Spleen (tissue), 11 donors: ENCODE measurements at regions not wholly inside any gene's neighbourhood (a gene's known extent, or its start where the extent isn't known, plus 50 kb on each side); places are given as distances from the start of the nearest gene placed in this dataset.

ENCODE experiments used
- DNase-seq: peaks from one replicate; pipeline ENCODE4 v3.0.0-alpha.2; 2020
- H3K27ac ChIP-seq, 8 donors: fragments of 200-600 bp; sonication (generic) in 7 of 8; 1 replicate in 4 of 8; 2 replicates in 4 of 8; pipeline versions ENCODE4 v1.5.0 to v1.8.0; 2016 to 2021; ENCODE audit warnings: inconsistent platforms in 4 of 8, mild to moderate bottlenecking in 4 of 8, moderate library complexity in 1 of 8
- H3K27me3 ChIP-seq, 7 donors: fragments of 200-600 bp; sonication (generic) in 6 of 7; replicated peaks in 1 of 7; 1 replicate in 4 of 7; 2 replicates in 3 of 7; pipeline versions ENCODE4 v1.5.0 to v1.8.0; 2016 to 2021; ENCODE audit warnings: inconsistent platforms in 3 of 7, mild to moderate bottlenecking in 1 of 7
- H3K36me3 ChIP-seq, 6 donors: fragments of 200-600 bp; sonication (generic) in 5 of 6; 1 replicate in 4 of 6; 2 replicates in 2 of 6; pipeline versions ENCODE4 v1.5.0 to v1.8.0; 2016 to 2021; ENCODE audit warnings: inconsistent platforms in 2 of 6
- H3K4me1 ChIP-seq, 6 donors: fragments of 200-600 bp; sonication (generic) in 5 of 6; 1 replicate in 3 of 6; 2 replicates in 3 of 6; pipeline versions ENCODE4 v1.5.0 to v1.8.0; 2016 to 2021; ENCODE audit warnings: inconsistent platforms in 3 of 6
- H3K4me3 ChIP-seq, 8 donors: fragments of 200-600 bp; sonication (generic) in 7 of 8; 1 replicate in 4 of 8; 2 replicates in 4 of 8; pipeline versions ENCODE4 v1.5.0 to v1.8.0; 2016 to 2021; ENCODE audit warnings: inconsistent platforms in 4 of 8, mild to moderate bottlenecking in 4 of 8, moderate library complexity in 2 of 8
- H3K9me3 ChIP-seq, 8 donors: fragments of 200-600 bp; sonication (generic) in 7 of 8; 1 replicate in 4 of 8; 2 replicates in 4 of 8; pipeline versions ENCODE4 v1.5.0 to v1.8.0; 2016 to 2021; ENCODE audit warnings: inconsistent platforms in 4 of 8
- POLR2A ChIP-seq, 3 donors: fragments of 450-650 bp; IDR thresholded peaks; one replicate each; pipeline ENCODE4 v1.5.1; 2017; ENCODE audit warnings: antibody characterized with exemption in 3 of 3, mild to moderate bottlenecking in 1 of 3
- POLR2AphosphoS5 ChIP-seq, 3 donors: sonication (generic); formaldehyde crosslinking; IDR thresholded peaks; one replicate each; pipeline ENCODE4 v1.5.1; 2017; ENCODE audit warnings: antibody characterized with exemption in 3 of 3
- WGBS, 5 donors: extraction: QIAGEN DNeasy Blood & Tissue Kit in 3 of 5; methylation state at CpG; one replicate each; pipeline versions ENCODE4 v1.1.5 to v1.1.7; 2013 to 2018; 5-methylcytosine and 5-hydroxymethylcytosine counted together
- intact Hi-C: fragments of 100-400 bp; cut with DNase I; formaldehyde crosslinking; loops from one replicate; pipeline ENCODE4 v1.15.0; 2023; ENCODE audit warnings: low total_unique reads
- TF ChIP-seq, protein P1 (sequence below), 11 experiments: fragments of 200-600 bp in 7 of 11; fragments of 450-650 bp in 4 of 11; sonication (generic) in 4 of 11; IDR thresholded peaks in 8 of 11; conservative IDR thresholded peaks in 3 of 11; 1 replicate in 7 of 11; 2 replicates in 4 of 11; pipeline versions ENCODE4 v1.4.0 to v1.8.0; 2016 to 2021; ENCODE audit warnings: antibody characterized with exemption in 11 of 11, inconsistent platforms in 4 of 11, mild to moderate bottlenecking in 1 of 11
- donor health status: healthy with polysubstance abuse.
- donor health status: DM: no; HTN: no; CAD: no; lungs with moderate emphysema.
- donor health status: DM: no; HTN: no; CAD: no.
- donor health status: Bipolar disorder and iron deficiency.
- donor health status: healthy.
- donor health status: DM: no; HTN: no; CAD: no.
- donor health status: DM: yes; HTN: yes; CAD: no.

DNA sequence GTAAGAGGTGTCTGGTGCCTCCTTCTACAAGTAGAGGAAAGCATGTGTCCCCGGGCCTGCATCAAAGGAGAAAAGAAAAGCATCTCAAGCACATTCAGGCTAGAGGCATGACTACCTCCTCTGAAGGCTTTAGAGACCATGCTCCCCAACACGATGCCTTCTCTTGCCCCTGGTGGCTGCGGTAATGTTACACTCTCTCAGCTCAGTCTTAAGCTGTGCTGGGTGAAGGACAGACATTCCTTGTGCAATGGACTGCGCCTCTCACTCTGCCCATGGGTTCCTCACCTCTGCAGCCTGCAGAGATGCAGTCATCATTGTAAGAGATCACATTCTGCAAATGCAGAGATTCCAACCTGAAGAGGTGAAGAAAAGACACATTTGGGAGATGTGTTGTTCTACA lies 148.2 kb upstream of the HNRNPA3 start:
- Histone ChIP-seq H3K27ac (no peak overlapping the region), H3K4me3 (no peak overlapping the region), H3K9me3 (no peaks in the 10 kb centered on the region), H3K4me1 (no peaks in the 10 kb centered on the region), H3K36me3 (no peaks in the 10 kb centered on the region), H3K27me3 (no peaks in the 10 kb centered on the region)
- intact Hi-C loops: no loop called here
- 58 to 74% (median 71%) methylated on average over 4 of the region's 4 CpGs for WGBS, 5 donors
- no peak for DNase-seq
- TF ChIP-seq POLR2AphosphoS5 (IDR thresholded peaks at IDR 0.05): no peak
- TF ChIP-seq POLR2A (IDR thresholded peaks at IDR 0.05): no peak
- TF ChIP-seq, protein P1, sequence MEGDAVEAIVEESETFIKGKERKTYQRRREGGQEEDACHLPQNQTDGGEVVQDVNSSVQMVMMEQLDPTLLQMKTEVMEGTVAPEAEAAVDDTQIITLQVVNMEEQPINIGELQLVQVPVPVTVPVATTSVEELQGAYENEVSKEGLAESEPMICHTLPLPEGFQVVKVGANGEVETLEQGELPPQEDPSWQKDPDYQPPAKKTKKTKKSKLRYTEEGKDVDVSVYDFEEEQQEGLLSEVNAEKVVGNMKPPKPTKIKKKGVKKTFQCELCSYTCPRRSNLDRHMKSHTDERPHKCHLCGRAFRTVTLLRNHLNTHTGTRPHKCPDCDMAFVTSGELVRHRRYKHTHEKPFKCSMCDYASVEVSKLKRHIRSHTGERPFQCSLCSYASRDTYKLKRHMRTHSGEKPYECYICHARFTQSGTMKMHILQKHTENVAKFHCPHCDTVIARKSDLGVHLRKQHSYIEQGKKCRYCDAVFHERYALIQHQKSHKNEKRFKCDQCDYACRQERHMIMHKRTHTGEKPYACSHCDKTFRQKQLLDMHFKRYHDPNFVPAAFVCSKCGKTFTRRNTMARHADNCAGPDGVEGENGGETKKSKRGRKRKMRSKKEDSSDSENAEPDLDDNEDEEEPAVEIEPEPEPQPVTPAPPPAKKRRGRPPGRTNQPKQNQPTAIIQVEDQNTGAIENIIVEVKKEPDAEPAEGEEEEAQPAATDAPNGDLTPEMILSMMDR (IDR thresholded peaks at IDR 0.05 in 8 of 11, conservative IDR thresholded peaks at IDR 0.05 in 3 of 11): no peak

DNA sequence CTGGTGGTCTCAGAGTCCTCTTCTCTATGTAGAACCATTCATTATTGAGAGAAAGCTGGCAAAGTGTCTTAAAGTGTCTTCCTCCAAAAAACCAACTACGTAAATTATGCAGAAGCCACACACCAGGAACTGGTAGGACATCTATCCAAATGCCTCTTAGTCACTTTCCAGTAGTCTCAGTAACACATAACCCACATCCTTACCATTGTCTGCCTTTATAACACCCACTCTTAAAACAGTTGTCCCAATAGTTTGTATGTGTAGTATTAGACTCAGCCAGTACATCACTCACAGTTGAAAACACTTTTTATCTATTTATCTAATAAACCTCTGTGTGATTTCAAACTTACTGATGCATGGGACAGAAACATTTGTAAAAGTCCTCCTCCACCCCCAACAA lies 143.6 kb upstream of the HNRNPA3 start:
- H3K4me3 ChIP-seq: no peak overlapping the region
- TF ChIP-seq POLR2A (IDR thresholded peaks at IDR 0.05) (no peak), POLR2AphosphoS5 (IDR thresholded peaks at IDR 0.05) (no peak)
- TF ChIP-seq, protein P1 (IDR thresholded peaks at IDR 0.05 in 8 of 11, conservative IDR thresholded peaks at IDR 0.05 in 3 of 11): no peak
- WGBS, 5 donors: 83 to 100% (median 96%) methylated on average over 1 of the region's 1 CpG

GRCh38 chr2:177072090-177072489 lies 140.5 kb upstream of the HNRNPA3 start:
- Histone ChIP-seq H3K9me3 (no peaks in the 10 kb centered on the region), H3K27ac (no peak overlapping the region), H3K27me3 (no peaks in the 10 kb centered on the region), H3K36me3 (no peaks in the 10 kb centered on the region), H3K4me1 (no peaks in the 10 kb centered on the region), H3K4me3 (no peak overlapping the region)
- TF ChIP-seq POLR2A (IDR thresholded peaks at IDR 0.05) (no peak), POLR2AphosphoS5 (IDR thresholded peaks at IDR 0.05) (no peak)
- TF ChIP-seq, protein P1 (IDR thresholded peaks at IDR 0.05 in 8 of 11, conservative IDR thresholded peaks at IDR 0.05 in 3 of 11): no peak
- no peak for DNase-seq
- 73 to 97% (median 85%) methylated on average over 2 of the region's 2 CpGs for whole genome bisulfite sequencing, 5 donors
- intact Hi-C loops: no loop called here

More for the DNA sequence above, 143.6 kb upstream of the HNRNPA3 start:
- Histone ChIP-seq H3K36me3 (no peaks in the 10 kb centered on the region), H3K27me3 (no peaks in the 10 kb centered on the region), H3K4me1 (no peaks in the 10 kb centered on the region), H3K27ac (no peak overlapping the region), H3K9me3 (no peaks in the 10 kb centered on the region)
- intact Hi-C loops: no loop called here
- no peak for DNase-seq

DNA sequence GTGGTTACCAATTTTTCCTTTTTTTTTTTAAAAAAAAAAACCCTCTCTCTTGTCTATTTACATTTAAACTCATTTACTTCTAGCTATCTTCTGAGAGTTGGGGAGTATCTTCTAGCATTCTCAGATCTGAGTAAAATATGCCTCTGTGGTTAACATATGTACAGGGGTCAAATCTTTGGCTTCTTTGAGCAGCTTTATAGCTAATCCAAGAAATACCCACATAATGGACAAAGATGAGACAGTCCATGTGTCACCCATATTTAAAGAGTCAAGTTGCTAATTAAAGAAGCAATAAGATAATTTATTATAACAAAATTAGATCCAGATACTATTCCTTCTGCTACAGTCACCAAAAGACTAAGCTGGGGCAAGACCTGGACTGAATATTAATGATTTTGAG lies 139.0 kb upstream of the HNRNPA3 start:
- Histone ChIP-seq H3K4me3 (no peak overlapping the region), H3K4me1 (no peaks in the 10 kb centered on the region), H3K27me3 (no peaks in the 10 kb centered on the region), H3K27ac (no peak overlapping the region), H3K9me3 (no peaks in the 10 kb centered on the region), H3K36me3 (no peaks in the 10 kb centered on the region)
- no peak for DNase-seq
- intact Hi-C loops: no loop called here
- TF ChIP-seq, protein P1 (IDR thresholded peaks at IDR 0.05 in 8 of 11, conservative IDR thresholded peaks at IDR 0.05 in 3 of 11): no peak
- no peak for TF ChIP-seq POLR2A (IDR thresholded peaks at IDR 0.05)
- TF ChIP-seq POLR2AphosphoS5 (IDR thresholded peaks at IDR 0.05): no peak
